ENCODE measurements at regions not wholly inside any gene's neighbourhood (a gene's known extent, or its start where the extent isn't known, plus 50 kb on each side); places are given as distances from the start of the nearest gene placed in this dataset.

- no peak overlapping the region for H3K4me2 ChIP-seq
- H3K9me3 ChIP-seq: no peaks in the 10 kb centered on the region
- no peaks in the 10 kb centered on the region for H4K20me1 ChIP-seq
- H3K27me3 ChIP-seq: no peaks in the 10 kb centered on the region
- TF ChIP-seq Cebpa-rat (IDR thresholded peaks at IDR 0.05): no peak
- H3K27ac ChIP-seq: no peak overlapping the region
- no peak overlapping the region for H3K9ac ChIP-seq
- H3K4me3 ChIP-seq: no peak overlapping the region
- H3K36me3 ChIP-seq: no peaks in the 10 kb centered on the region
- no peaks in the 10 kb centered on the region for H3K4me1 ChIP-seq
Measured at GRCh38 chr5:115363879-115364278, 67.4 kb upstream of the CCDC112 start.

GRCh38 chr5:115360046-115360685 is 63.7 kb upstream of the CCDC112 start:
- no peak for TF ChIP-seq Cebpa-rat (IDR thresholded peaks at IDR 0.05)
- Histone ChIP-seq H3K27ac (no peak overlapping the region), H3K36me3 (no peaks in the 10 kb centered on the region), H3K27me3 (no peaks in the 10 kb centered on the region), H3K4me1 (no peaks in the 10 kb centered on the region), H3K9ac (no peak overlapping the region), H3K4me2 (no peak overlapping the region), H4K20me1 (no peaks in the 10 kb centered on the region), H3K4me3 (no peak overlapping the region), H3K9me3 (no peaks in the 10 kb centered on the region)

GRCh38 chr5:115355767-115356381 is 59.4 kb upstream of the CCDC112 start:
- Histone ChIP-seq H3K27ac (no peak overlapping the region), H3K4me1 (peaks cover 7% of the 10 kb centered on the region; the same call in 1 of the 2 replicates), H4K20me1 (no peaks in the 10 kb centered on the region), H3K9me3 (peaks cover 8% of the 10 kb centered on the region; the same call in 1 of the 2 replicates), H3K9ac (no peak overlapping the region), H3K27me3 (no peaks in the 10 kb centered on the region), H3K36me3 (no peaks in the 10 kb centered on the region), H3K4me3 (no peak overlapping the region), H3K4me2 (no peak overlapping the region)
- no peak for TF ChIP-seq Cebpa-rat (IDR thresholded peaks at IDR 0.05)

GRCh38 chr5:115355095-115355494 is 58.6 kb upstream of the CCDC112 start:
- peaks cover 8% of the 10 kb centered on the region; the same call in 1 of the 2 replicates for H3K9me3 ChIP-seq
- H3K27me3 ChIP-seq: no peaks in the 10 kb centered on the region
- peaks cover 7% of the 10 kb centered on the region; the same call in 1 of the 2 replicates for H3K4me1 ChIP-seq
- H4K20me1 ChIP-seq: no peaks in the 10 kb centered on the region
- H3K9ac ChIP-seq: no peak overlapping the region
- no peak overlapping the region for H3K27ac ChIP-seq
- H3K36me3 ChIP-seq: no peaks in the 10 kb centered on the region
- TF ChIP-seq Cebpa-rat (IDR thresholded peaks at IDR 0.05): no peak
- H3K4me2 ChIP-seq: no peak overlapping the region
- H3K4me3 ChIP-seq: no peak overlapping the region

GRCh38 chr5:115354246-115354645 is 57.8 kb upstream of the CCDC112 start:
- H3K27ac ChIP-seq: no peak overlapping the region
- peaks cover 8% of the 10 kb centered on the region; the same call in 1 of the 2 replicates for H3K9me3 ChIP-seq
- H3K4me2 ChIP-seq: no peak overlapping the region
- H3K4me1 ChIP-seq: peaks cover 7% of the 10 kb centered on the region; the same call in 1 of the 2 replicates
- H3K27me3 ChIP-seq: no peaks in the 10 kb centered on the region
- H3K36me3 ChIP-seq: no peaks in the 10 kb centered on the region
- no peaks in the 10 kb centered on the region for H4K20me1 ChIP-seq
- H3K9ac ChIP-seq: no peak overlapping the region
- H3K4me3 ChIP-seq: no peak overlapping the region
- no peak for TF ChIP-seq Cebpa-rat (IDR thresholded peaks at IDR 0.05)

- Histone ChIP-seq H4K20me1 (no peaks in the 10 kb centered on the region), H3K4me3 (no peak overlapping the region), H3K9ac (no peak overlapping the region), H3K36me3 (no peaks in the 10 kb centered on the region), H3K9me3 (peaks cover 8% of the 10 kb centered on the region; the same call in 1 of the 2 replicates), H3K27me3 (no peaks in the 10 kb centered on the region), H3K27ac (no peak overlapping the region), H3K4me1 (peaks cover 7% of the 10 kb centered on the region; the same call in 1 of the 2 replicates), H3K4me2 (no peak overlapping the region)
- TF ChIP-seq Cebpa-rat (IDR thresholded peaks at IDR 0.05): no peak
Measured at GRCh38 chr5:115352571-115352970, 56.1 kb upstream of the CCDC112 start.

- Histone ChIP-seq H3K9me3 (peaks cover 8% of the 10 kb centered on the region; the same call in 1 of the 2 replicates), H3K9ac (no peak overlapping the region), H3K27ac (no peak overlapping the region), H3K27me3 (no peaks in the 10 kb centered on the region), H4K20me1 (no peaks in the 10 kb centered on the region), H3K4me2 (no peak overlapping the region), H3K4me3 (no peak overlapping the region), H3K36me3 (no peaks in the 10 kb centered on the region), H3K4me1 (peaks cover 7% of the 10 kb centered on the region; the same call in 1 of the 2 replicates)
- no peak for TF ChIP-seq Cebpa-rat (IDR thresholded peaks at IDR 0.05)
Measured at GRCh38 chr5:115351356-115352195, 55.1 kb upstream of the CCDC112 start.

GRCh38 chr5:115350894-115351293 is 54.4 kb upstream of the CCDC112 start:
- peaks cover 7% of the 10 kb centered on the region; the same call in 1 of the 2 replicates for H3K4me1 ChIP-seq
- no peak overlapping the region for H3K4me3 ChIP-seq
- H3K4me2 ChIP-seq: no peak overlapping the region

GRCh38 chr5:115349001-115349817 is 52.8 kb upstream of the CCDC112 start:
- no peak overlapping the region for H3K4me3 ChIP-seq
- no peaks in the 10 kb centered on the region for H3K36me3 ChIP-seq
- H4K20me1 ChIP-seq: no peaks in the 10 kb centered on the region
- H3K4me2 ChIP-seq: no peak overlapping the region
- H3K9me3 ChIP-seq: peaks cover 3% of the 10 kb centered on the region; the same call in 1 of the 2 replicates
- no peak for TF ChIP-seq Cebpa-rat (IDR thresholded peaks at IDR 0.05)
- H3K27me3 ChIP-seq: no peaks in the 10 kb centered on the region
- H3K4me1 ChIP-seq: peaks cover 7% of the 10 kb centered on the region; the same call in 1 of the 2 replicates
- no peak overlapping the region for H3K27ac ChIP-seq
- H3K9ac ChIP-seq: no peak overlapping the region

More at GRCh38 chr5:115350894-115351293, 54.4 kb upstream of the CCDC112 start:
- no peak for TF ChIP-seq Cebpa-rat (IDR thresholded peaks at IDR 0.05)
- no peaks in the 10 kb centered on the region for H3K27me3 ChIP-seq
- H3K36me3 ChIP-seq: no peaks in the 10 kb centered on the region
- no peak overlapping the region for H3K27ac ChIP-seq
- H4K20me1 ChIP-seq: no peaks in the 10 kb centered on the region
- H3K9me3 ChIP-seq: peaks cover 8% of the 10 kb centered on the region; the same call in 1 of the 2 replicates
- no peak overlapping the region for H3K9ac ChIP-seq

All from BLaER1 (cell line).